AG08395 (cell line): ENCODE measurements at regions not wholly inside any gene's neighbourhood (a gene's known extent, or its start where the extent isn't known, plus 50 kb on each side); places are given as distances from the start of the nearest gene placed in this dataset.

ENCODE experiments used
- DNase-seq: peaks from one replicate; pipeline ENCODE4 v3.0.0; 2012; ENCODE audit warnings: mixed read lengths, low spot score

DNA sequence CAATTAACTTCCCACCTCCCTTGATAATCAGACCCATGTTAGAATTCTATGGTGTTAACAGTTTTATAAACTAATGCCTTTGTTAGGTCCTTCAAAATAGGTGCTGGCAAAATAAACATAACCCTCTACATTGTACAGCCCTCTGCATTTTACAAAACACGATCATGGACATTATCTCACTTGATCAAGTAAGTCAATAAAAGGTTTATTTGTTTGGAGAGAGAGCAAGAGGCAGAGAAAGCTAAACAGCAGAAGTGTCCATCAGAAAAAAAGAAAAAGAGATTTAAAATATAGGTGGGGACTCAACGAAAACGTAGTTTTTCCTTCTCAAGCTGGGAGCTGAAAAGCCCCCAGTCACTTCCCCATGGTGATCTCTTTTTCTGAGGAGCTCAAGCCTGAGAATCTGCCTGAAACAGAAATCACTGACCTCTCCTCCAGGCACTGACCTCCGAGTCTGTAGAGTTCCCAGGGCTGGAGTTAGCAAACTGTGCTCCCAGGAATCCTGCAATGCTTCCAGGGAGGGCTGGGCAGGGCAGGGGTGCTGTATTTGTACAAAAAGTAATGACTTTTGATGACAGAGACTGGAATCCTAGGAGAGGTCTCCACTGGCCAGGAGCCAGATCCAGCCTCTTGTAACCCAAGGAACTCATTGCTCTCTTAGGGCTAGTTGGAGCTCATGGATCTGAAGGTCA, 137.8 kb upstream of the KLHL29 start:
- no peak for DNase-seq

DNA sequence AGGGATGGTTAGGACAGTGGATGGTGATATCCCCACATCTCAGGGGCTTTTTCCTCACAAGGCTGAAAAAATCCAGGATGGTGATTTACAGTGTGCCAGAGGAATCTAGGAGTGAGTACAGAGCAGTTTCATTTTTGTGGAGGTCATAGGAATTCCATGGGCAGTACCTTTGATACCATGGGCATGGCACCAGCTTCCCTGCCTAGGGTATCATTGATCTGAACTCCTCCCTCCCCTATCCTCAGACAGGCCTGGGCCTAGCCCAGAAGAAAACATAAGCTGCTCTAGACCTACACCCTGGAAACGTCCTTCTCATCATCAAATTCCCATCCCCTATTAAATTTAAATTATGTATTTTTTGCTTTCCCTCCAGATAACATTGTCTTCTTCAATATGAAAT, 136.3 kb upstream of the KLHL29 start:
- no peak for DNase-seq

DNA sequence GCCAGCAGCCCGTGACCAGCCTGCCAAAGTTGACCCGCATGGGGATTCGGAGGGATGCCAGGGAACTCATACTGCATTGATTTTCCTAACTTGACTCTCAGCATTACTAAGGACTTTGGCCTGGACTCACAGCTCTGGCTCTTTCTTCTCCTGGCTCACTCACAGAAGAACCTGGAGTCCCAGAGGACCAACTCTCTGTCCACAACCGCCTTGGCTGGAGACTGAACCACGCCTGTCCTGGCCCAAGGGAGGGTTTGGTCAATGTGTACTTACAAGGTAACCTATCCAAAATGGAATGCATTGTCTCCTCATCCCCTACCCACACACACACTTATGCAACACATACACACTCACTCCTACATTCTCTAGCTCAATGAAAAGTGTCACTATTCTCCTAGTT, 135.6 kb upstream of the KLHL29 start:
- no peak for DNase-seq

GRCh38 chr2:23250371-23250770, 134.6 kb upstream of the KLHL29 start:
- DNase-seq, result no peak

GRCh38 chr2:23256643-23257042, 128.3 kb upstream of the KLHL29 start:
- DNase-seq, result no peak

- no peak for DNase-seq
Observed at GRCh38 chr2:23260621-23261020, 124.4 kb upstream of the KLHL29 start.

- no peak for DNase-seq
Observed at GRCh38 chr2:23268467-23269263, 116.3 kb upstream of the KLHL29 start.

DNA sequence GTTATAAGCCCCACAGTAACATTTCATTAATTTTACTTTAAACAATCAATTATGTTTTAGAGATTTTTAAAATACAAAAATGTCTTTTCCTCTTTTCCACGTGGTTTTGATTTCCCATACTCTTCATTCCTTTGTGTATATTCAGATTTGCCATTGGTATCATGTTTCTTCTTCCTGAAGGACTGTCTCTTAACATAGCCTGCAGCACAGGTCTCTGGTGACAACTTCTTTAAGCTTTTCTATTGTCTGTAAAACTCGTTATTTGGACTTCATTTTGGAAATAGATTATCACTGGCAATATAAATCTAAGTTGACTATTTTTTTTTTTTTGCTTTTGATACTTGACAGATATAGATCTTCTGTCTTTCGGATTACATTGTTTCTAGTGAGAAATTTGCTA, 115.2 kb upstream of the KLHL29 start:
- DNase-seq, result no peak

DNA sequence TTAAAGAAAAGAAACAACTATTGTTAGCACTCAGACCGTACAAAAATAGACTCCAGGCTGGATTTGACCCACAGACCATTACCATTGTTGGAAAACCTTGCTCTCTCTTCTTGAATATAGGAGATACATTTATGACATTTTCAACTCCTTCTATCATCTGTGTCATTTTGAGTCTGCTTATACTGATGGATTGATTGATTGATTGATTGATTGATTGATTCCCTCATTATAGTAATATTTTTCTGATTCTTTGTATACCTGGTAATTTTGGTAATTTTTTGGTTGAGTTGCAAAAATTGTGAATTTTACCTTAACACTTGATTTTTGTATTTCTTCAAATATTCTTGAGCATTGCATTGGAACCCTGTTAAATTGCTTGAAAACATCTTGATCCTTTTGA, 114.2 kb upstream of the KLHL29 start:
- DNase-seq, result no peak

DNA sequence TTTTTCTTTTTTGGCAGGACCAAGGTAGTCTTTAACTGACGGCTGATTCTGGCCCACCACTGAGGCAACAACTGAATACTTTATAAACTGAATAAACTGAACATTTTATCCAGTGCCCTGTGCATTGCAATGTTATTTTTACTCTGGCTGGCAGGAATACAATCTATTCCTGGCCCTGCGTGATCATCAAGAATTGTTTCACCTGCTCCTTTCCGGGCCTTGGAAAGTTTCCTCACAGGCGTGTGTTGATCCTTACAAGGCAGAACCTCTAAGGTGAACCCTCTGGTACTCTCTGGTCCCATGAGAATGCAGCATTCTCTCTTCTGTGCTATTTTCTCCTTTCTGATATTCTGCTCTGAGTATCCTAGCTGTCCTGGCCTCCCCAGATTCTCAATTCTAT, 113.7 kb upstream of the KLHL29 start:
- no peak for DNase-seq

- no peak for DNase-seq
Observed at GRCh38 chr2:23273786-23274185, 111.2 kb upstream of the KLHL29 start.

- DNase-seq, result no peak
Observed at GRCh38 chr2:23280401-23280800, 104.6 kb upstream of the KLHL29 start.

GRCh38 chr2:23283653-23284052, 101.3 kb upstream of the KLHL29 start:
- no peak for DNase-seq

GRCh38 chr2:23285091-23285800, 99.7 kb upstream of the KLHL29 start:
- no peak for DNase-seq

DNA sequence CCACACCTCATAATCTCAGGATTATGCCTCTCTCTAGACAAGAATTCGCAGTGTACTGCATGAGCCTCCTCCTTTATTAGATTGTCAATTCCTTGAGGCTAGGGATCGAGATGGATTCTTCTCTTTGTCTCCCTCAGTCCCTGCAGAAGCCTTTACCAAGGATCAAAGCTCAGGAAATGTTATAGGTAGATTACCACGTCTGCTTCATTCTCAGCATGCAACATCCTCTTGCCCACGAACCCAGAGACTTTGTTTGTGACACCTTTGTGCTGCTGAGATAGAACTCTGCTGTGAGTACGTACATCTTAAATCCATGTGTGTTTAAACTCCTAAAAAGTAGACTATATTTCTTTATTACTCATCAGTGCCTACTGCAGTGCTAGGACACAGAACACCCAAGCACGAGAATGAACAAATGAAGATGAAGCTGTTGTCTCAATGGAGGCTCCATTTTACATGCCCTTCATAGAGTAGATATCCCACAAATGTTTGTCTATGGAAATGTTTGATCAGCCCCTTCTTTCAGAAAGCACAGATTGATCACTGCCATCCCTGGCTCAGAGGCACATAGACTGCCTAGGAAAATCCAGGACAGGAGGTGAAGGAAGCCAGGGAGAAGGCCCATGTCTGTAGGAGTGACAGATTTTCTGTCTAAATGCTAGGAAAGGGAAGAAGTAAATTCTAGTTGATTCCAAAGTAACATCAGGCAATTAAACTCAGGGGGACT, 98.8 kb upstream of the KLHL29 start:
- no peak for DNase-seq

GRCh38 chr2:23286758-23287704, 97.9 kb upstream of the KLHL29 start:
- DNase-seq, result peak; percentile 60

GRCh38 chr2:23289671-23290070, 95.3 kb upstream of the KLHL29 start:
- no peak for DNase-seq

DNA sequence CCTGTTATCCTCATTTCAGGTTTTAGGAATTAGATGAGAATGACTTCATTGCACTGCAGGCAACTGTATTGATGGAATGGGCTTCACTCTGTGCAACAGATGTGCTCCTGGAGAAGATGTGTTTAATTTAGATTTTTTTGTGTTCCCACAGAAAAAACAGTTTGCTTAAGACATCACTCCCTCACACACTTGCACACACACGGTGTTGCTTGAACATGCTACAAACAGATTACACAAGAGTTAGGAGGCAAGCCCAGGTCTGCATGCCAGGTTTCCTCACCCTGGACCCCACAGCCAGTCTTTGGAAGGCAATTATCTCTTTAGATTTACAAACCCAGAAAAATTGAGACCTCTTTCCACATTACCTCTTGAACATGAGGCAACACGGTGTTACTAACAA, 93.7 kb upstream of the KLHL29 start:
- no peak for DNase-seq

- no peak for DNase-seq
Observed at GRCh38 chr2:23292024-23292423, 93.0 kb upstream of the KLHL29 start.

GRCh38 chr2:23293063-23293462, 91.9 kb upstream of the KLHL29 start:
- no peak for DNase-seq

GRCh38 chr2:23293731-23294130, 91.2 kb upstream of the KLHL29 start:
- DNase-seq, result no peak
